NCI-H2196 treated with DMSO at 0.1 percent for 48 hours (cell line): ENCODE measurements at regions not wholly inside any gene's neighbourhood (a gene's known extent, or its start where the extent isn't known, plus 50 kb on each side); places are given as distances from the start of the nearest gene placed in this dataset.

Experiments used
- DNase-seq: peaks from one replicate; lab custom pipeline; 2025; ENCODE audit not compliant: unreplicated experiment; lab: John Stamatoyannopoulos, UW

- no peak for DNase-seq
These were observed 375.3 kb downstream of the VPS13C start for GRCh38 chr15:61684749-61685467.

- peak; percentile 37 for DNase-seq
These were observed 377.1 kb downstream of the VPS13C start for GRCh38 chr15:61682891-61683735.

GRCh38 chr15:61681676-61682075, 378.6 kb downstream of the VPS13C start:
- DNase-seq = peak; percentile 1

GRCh38 chr15:61681038-61681418, 379.2 kb downstream of the VPS13C start:
- DNase-seq = no peak

DNA sequence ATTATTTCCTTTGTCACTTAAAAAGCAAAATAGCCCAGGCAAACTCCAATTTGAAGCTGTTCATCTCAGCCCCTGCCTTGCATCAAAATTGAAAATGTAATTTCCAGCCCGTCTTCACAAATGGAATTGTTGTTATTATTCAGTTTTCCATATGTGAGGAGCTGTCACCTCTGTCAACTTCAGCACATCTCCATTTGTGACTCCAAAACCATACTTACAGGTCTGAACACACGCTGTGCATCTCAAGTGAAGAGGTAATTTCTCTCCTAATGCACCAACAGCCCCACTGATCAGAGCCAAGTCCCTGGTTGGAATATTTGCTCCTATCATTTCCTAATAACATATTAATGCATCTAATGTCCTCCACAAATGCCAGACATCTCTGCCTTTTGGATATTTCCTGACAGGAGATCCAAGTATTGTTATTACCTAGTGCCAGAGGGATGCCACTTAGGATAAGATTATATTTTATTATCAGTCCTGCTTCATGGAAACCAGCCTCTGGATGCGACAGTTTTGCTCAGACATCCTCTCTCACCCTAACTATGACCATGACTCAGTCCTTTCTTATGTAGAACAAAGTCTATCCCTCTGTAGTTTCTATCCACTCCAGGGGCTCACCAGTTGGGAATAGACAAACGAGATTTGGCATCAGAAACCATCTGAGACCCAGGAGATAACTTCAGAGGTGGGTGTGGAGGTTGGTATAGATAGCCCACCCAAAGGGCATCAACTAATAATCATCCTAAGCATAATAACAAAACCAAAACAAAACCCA, 379.8 kb downstream of the VPS13C start:
- no peak for DNase-seq

- no peak for DNase-seq
These were observed 388.5 kb downstream of the VPS13C start for GRCh38 chr15:61671736-61672135.

GRCh38 chr15:61668444-61668843, 391.8 kb downstream of the VPS13C start:
- no peak for DNase-seq

DNA sequence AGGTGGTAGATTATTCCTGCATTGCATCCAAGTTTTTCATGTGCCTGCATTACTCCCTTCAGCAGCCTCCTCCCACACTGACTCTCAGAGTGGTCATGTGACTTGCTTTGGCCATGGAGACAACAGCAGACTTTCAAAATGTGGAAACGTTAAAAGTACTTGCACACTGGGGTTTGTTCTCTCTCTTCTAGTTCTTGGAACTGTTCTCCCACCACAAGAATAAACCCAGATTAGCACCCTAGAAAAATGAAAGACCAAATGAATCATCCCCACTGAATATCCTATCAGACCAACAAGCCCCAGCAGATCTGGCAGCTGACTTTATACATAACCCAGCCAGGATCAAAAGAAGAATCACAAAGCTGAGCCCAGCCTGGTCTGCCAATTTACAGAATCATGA, 398.5 kb downstream of the VPS13C start:
- no peak for DNase-seq

DNA sequence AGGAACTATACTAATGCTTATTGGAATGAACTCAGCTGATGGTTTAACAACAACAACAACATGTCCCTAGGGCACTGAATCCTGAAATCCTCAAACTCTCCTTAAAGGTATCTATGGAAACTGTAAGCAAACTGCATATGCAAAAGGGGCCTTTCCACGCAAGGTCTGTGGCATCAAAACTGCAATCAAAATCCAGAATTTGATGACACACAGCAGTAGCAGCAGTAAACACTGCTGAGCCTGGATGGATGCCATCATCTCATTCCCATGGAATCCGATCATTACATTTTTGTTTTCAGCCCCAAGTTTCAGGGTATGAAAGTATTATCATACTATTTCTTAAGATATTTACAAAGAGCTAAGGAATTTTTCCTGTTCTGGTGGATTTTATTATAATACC, 399.7 kb downstream of the VPS13C start:
- DNase-seq = no peak

GRCh38 chr15:61659566-61660190, 400.6 kb downstream of the VPS13C start:
- no peak for DNase-seq

DNA sequence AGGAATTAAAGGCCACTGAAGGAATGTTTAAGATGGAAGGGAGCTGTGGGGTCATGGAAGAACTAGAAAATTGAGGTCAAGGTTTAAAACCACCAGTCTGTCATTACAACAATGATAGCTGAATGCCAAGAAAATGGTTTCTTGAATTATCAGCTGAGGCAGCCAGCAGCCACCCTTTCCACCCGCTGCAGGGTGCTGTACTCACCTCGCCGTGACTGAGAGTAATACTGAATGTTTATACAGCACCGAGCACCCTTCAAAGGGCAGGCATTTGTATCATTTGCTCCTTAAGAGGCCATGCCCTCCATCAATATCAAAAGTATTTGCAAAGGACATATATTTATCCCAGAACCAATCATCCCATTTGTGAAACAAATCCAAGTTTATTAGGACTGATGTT, 402.8 kb downstream of the VPS13C start:
- DNase-seq = no peak

- DNase-seq = no peak
These were observed 403.9 kb downstream of the VPS13C start for GRCh38 chr15:61656391-61656790.

DNA sequence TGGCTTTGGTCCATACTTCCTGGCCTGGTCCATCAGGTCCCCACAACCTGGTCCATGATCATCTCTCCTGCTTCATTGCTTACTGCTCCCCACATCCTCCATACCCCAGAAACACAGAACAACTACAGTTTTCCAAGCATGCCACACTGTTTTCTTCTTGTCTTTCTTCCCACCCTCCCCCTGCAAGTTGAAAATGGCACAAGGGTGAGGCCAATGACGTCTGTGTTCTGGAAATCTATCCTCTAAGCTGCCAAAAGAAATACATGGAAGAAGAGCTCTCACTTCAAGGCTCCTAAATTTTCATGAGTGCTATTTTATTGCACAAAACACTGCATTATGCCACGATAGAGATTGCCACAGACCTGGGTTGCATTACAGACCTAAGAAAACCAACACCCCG, 404.4 kb downstream of the VPS13C start:
- DNase-seq = no peak

GRCh38 chr15:61654918-61655317, 405.3 kb downstream of the VPS13C start:
- no peak for DNase-seq

DNA sequence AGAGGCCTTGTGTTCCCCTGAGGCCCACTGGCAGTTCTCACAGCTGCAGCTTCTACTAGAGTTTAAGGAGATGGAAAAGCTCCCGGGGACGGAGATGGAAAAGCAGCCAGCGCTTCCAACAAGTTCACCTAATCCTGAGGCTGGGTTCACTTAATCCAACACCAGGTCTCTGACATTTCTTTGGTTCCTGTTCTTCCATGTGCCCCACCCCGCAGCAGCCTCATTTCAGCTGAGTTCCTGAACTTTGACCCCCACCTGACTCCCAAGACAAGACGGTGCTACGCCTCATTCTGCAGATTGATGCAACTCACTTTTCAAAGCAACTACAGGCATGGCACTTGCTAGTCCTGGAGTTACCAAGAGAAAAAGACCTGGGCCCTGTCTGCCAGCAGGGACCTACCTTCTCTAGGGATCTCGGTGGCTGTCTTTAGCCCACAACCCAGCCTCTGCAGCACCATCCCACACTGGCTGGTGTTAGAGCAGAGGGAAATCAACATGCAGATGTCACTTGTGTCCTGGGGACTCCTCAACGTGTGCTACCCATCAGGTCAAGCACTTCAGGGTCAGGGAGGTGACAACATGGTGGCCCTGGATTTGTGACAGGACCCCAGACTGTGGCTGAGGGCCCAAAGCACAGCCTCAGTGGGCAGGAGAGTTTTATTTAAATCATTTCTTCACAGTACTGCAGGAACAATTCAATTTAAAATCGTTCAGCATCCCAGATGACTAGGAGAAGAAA, 406.1 kb downstream of the VPS13C start:
- DNase-seq = no peak

GRCh38 chr15:61653110-61653509, 407.1 kb downstream of the VPS13C start:
- DNase-seq = no peak

DNA sequence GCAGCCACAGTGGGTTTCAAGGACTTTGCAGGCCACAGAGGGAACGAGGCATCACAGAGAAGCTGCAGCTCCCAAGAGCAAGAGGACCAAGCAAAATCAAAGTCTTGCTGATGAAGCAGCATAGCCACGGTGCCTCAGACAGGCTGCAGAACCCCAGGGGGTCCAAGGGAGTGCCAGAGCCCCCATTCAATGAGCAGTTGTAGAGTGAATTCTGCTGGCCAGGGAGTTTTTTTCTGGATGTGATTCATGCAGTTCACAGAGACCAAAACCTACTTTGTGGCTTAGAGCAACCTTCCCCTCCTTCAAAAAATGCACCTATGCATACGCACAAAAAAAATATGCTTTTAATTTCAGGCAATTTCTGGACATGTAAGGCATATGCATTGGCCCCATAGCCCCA, 409.0 kb downstream of the VPS13C start:
- no peak for DNase-seq

DNA sequence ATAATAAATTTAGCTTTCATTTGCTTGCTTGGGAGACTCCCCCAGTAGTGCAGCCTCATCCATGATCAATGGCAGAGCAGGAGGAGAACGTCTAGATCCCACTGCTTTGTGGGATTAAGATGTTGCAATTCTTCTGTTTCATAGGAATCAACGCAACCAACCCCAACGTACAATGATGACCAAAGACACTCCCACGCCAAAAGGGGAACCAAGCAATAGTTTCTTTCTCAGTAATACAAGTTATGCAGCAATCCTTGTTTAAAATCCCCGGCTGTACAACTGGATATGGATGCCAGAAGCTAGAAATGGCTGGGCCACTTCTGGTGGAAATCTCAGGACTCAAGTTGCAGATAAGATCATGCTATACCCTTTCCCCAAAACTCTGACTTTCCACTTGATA, 411.2 kb downstream of the VPS13C start:
- DNase-seq = no peak

DNA sequence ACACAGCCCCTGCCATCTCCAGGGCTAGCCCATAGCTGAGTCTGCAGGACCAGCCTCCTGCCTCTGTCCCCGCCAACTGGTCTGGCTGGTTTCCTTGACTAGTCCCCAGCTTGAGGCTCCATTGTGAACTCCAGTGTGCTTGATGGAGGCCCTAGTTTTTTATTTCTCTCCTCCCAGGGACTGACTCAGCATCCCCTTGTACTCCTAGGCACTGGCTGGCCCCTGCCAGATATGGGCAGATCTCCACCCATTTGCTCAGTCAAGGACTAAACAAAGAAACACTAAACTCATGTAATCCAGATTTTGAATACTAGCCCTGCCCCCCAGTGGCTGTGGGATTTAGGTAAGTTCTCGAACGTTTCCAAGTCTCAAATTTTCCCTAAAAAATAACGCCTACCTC, 415.4 kb upstream of the RORA start:
- no peak for DNase-seq

DNA sequence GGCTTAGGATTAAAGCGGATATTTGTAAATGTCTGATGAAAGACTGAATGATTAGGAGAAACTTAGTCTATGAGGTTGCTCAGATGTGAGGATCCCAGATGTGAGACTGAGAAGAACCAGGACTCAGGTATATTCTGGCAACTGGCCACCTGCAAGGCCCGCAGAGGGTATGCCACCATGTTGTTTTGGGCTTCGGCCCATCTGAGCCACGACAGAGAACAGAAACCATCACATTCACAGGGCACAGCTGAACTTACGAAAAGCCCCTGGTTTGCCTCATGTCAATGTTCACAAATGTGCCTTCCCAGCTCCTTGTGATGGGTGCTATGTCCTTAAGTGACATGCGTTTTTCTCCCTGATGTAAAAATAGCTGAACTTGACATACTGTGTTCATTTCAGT, 412.5 kb upstream of the RORA start:
- DNase-seq = no peak

DNA sequence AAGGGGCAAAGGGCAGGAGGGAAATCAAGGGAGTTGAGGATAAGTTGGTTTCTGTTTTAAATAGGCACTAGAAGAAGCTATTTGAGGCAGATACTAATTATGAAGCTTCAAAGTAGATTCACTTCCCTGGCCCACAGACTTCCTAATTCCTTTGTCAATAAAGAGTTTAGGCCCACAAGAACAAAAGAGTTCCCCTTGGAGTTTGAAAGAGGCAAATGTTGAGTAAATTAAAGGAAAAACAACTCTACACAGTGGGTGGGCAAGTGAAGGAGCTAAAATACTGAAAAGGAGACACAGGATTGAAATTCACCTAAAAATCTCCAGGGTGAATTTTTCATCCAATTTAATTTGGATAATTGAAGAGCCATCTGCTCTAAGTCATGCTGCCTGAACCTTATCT, 411.7 kb upstream of the RORA start:
- DNase-seq = no peak
